H1 (cell line): ENCODE measurements at regions not wholly inside any gene's neighbourhood (a gene's known extent, or its start where the extent isn't known, plus 50 kb on each side); places are given as distances from the start of the nearest gene placed in this dataset.

Experiments used
- CTCF ChIA-PET: fragments of 300-600 bp; sonication (Branson Sonifier 250); formaldehyde crosslinking; loops from one replicate; lab custom pipeline; 2021; ENCODE audit not compliant: partially characterized antibody; lab: Charles Lee
- POLR2A ChIA-PET: fragments of 300-600 bp; sonication (Branson Sonifier 250); formaldehyde crosslinking; loops from one replicate; lab custom pipeline; 2021; ENCODE audit warnings: inconsistent platforms; ENCODE audit not compliant: partially characterized antibody; lab: Charles Lee
- DNase-seq, 2 experiments: peaks; one replicate each; pipeline versions ENCODE4 v3.0.0 to v3.0.0-alpha.2; 2010 to 2022; ENCODE audit warnings: low spot score in 2 of 2, low read depth in 1 of 2, mixed read lengths in 1 of 2
- FAIRE-seq: peaks from 2 replicates; lab custom pipeline; 2011; peaks lifted over from hg19 to GRCh38; lab: Jason Lieb, UNC
- H2AFZ ChIP-seq: 2 replicates; pipeline ENCODE4 v1.8.1; 2012; ENCODE audit warnings: low read length, inconsistent platforms
- H2AK5ac ChIP-seq: 2 replicates; pipeline ENCODE4 v1.6.1; 2013; ENCODE audit warnings: low read depth, low read length
- H2BK120ac ChIP-seq: replicated peaks from 2 replicates; pipeline ENCODE3; 2013; ENCODE audit warnings: low read depth, low read length, inconsistent platforms
- H2BK12ac ChIP-seq: 2 replicates; pipeline ENCODE4 v1.6.1; 2013; ENCODE audit warnings: low read depth, low read length
- H2BK15ac ChIP-seq: 2 replicates; pipeline ENCODE4 v1.6.1; 2013; ENCODE audit warnings: low read length
- H2BK20ac ChIP-seq: 2 replicates; pipeline ENCODE4 v1.6.1; 2013; ENCODE audit warnings: low read length
- H2BK5ac ChIP-seq: 2 replicates; pipeline ENCODE4 v1.6.1; 2013; ENCODE audit warnings: low read depth, low read length
- H3K14ac ChIP-seq: 2 replicates; pipeline ENCODE4 v1.6.1; 2013; ENCODE audit warnings: inconsistent platforms; ENCODE audit not compliant: insufficient read length
- H3K18ac ChIP-seq: 2 replicates; pipeline ENCODE4 v1.6.1; 2013; ENCODE audit warnings: low read length; ENCODE audit errors: extremely low read depth
- H3K23ac ChIP-seq: 2 replicates; pipeline ENCODE4 v1.6.1; 2013; ENCODE audit warnings: inconsistent platforms; ENCODE audit not compliant: insufficient read length
- H3K23me2 ChIP-seq: 2 replicates; pipeline ENCODE4 v1.6.1; 2013; ENCODE audit warnings: low read depth, low read length
- H3K27ac ChIP-seq: 2 replicates; pipeline ENCODE4 v1.6.1; 2011; ENCODE audit warnings: low read depth, low read length, inconsistent platforms
- H3K27me3 ChIP-seq, 4 experiments: replicated peaks in 1 of 4; 1 replicate in 1 of 4; 2 replicates in 3 of 4; pipeline versions ENCODE4 v1.6.1 to v1.8.1; 2011 to 2013; ENCODE audit warnings: low read length in 3 of 4, mild to moderate bottlenecking in 3 of 4, inconsistent platforms in 2 of 4, mixed read lengths in 2 of 4, moderate library complexity in 1 of 4; ENCODE audit not compliant: control insufficient read depth in 3 of 4, insufficient read depth in 3 of 4; ENCODE audit errors: extremely low read depth in 1 of 4
- H3K36me3 ChIP-seq, 4 experiments: 2 replicates each; pipeline versions ENCODE4 v1.6.1 to v1.8.1; 2011 to 2013; ENCODE audit warnings: mild to moderate bottlenecking in 4 of 4, low read length in 3 of 4, moderate library complexity in 2 of 4, control low read depth in 1 of 4, inconsistent platforms in 1 of 4; ENCODE audit not compliant: insufficient read depth in 4 of 4, control insufficient read depth in 2 of 4
- H3K4ac ChIP-seq: replicated peaks from 2 replicates; pipeline ENCODE3; 2013; ENCODE audit warnings: low read length, low read depth, mixed read lengths, inconsistent platforms; ENCODE audit not compliant: insufficient read length
- H3K4me1 ChIP-seq, 4 experiments: replicated peaks in 1 of 4; 1 replicate in 1 of 4; 2 replicates in 3 of 4; pipeline versions ENCODE4 v1.6.1 to v1.8.1; 2011 to 2013; ENCODE audit warnings: low read length in 3 of 4, inconsistent platforms in 2 of 4, mixed read lengths in 1 of 4; ENCODE audit not compliant: insufficient read depth in 4 of 4, control insufficient read depth in 3 of 4
- H3K4me2 ChIP-seq, 2 experiments: 2 replicates each; pipeline versions ENCODE4 v1.6.1 to v1.8.1; 2011 to 2013; ENCODE audit warnings: low read depth in 2 of 2, low read length in 2 of 2, control low read depth in 1 of 2, inconsistent platforms in 1 of 2, mild to moderate bottlenecking in 1 of 2; ENCODE audit not compliant: insufficient read depth in 1 of 2
- H3K4me3 ChIP-seq, 4 experiments: fragments of 200-600, 300-600 bp in 1 of 4; sonication (generic), shearing (Covaris generic), sonication (Bioruptor Twin) in 1 of 4; 2 replicates each; pipeline versions ENCODE4 v1.5.1 to v1.8.1; 2011 to 2016; ENCODE audit warnings: low read length in 4 of 4, low read depth in 3 of 4, control low read depth in 2 of 4, inconsistent platforms in 2 of 4, mild to moderate bottlenecking in 2 of 4, mixed read lengths in 1 of 4, moderate library complexity in 1 of 4; ENCODE audit not compliant: insufficient read depth in 2 of 4; ENCODE audit errors: extremely low read depth in 1 of 4
- H3K56ac ChIP-seq: replicated peaks from 2 replicates; pipeline ENCODE3; 2013; ENCODE audit warnings: low read depth, mild to moderate bottlenecking, mixed read lengths, low read length, inconsistent platforms; ENCODE audit not compliant: insufficient read length
- H3K79me1 ChIP-seq: 2 replicates; pipeline ENCODE4 v1.6.1; 2013; ENCODE audit warnings: low read depth, low read length, control low read depth
- H3K79me2 ChIP-seq, 2 experiments: 2 replicates each; pipeline versions ENCODE4 v1.6.1 to v1.8.1; 2012 to 2013; ENCODE audit warnings: low read length in 2 of 2, mild to moderate bottlenecking in 2 of 2, inconsistent platforms in 1 of 2; ENCODE audit not compliant: insufficient read depth in 2 of 2, control insufficient read depth in 1 of 2
- H3K9ac ChIP-seq, 4 experiments: replicated peaks in 1 of 4; 1 replicate in 1 of 4; 2 replicates in 3 of 4; pipeline versions ENCODE4 v1.6.1 to v1.8.1; 2011 to 2013; ENCODE audit warnings: low read depth in 3 of 4, low read length in 3 of 4, control low read depth in 2 of 4, mild to moderate bottlenecking in 2 of 4, moderate library complexity in 2 of 4, inconsistent platforms in 1 of 4; ENCODE audit errors: extremely low read depth in 1 of 4
- H3K9me3 ChIP-seq, 2 experiments: 2 replicates each; pipeline versions ENCODE4 v1.6.1 to v1.8.1; 2012 to 2013; ENCODE audit warnings: mild to moderate bottlenecking in 2 of 2, moderate library complexity in 2 of 2, control low read depth in 1 of 2, inconsistent platforms in 1 of 2, low read depth in 1 of 2, low read length in 1 of 2, mixed read lengths in 1 of 2; ENCODE audit not compliant: insufficient read depth in 2 of 2
- H4K20me1 ChIP-seq, 2 experiments: replicated peaks in 1 of 2; 2 replicates each; pipeline versions ENCODE3 to v1.8.1; 2011 to 2013; ENCODE audit warnings: inconsistent platforms in 2 of 2, low read length in 2 of 2, mild to moderate bottlenecking in 1 of 2; ENCODE audit not compliant: insufficient read depth in 2 of 2, control insufficient read depth in 1 of 2
- H4K5ac ChIP-seq: 2 replicates; pipeline ENCODE4 v1.6.1; 2013; ENCODE audit warnings: low read length, low read depth, mixed read lengths, inconsistent platforms; ENCODE audit not compliant: insufficient read length
- H4K8ac ChIP-seq: 2 replicates; pipeline ENCODE4 v1.8.0; 2013; ENCODE audit warnings: mild to moderate bottlenecking, moderate library complexity, low read length, inconsistent platforms; ENCODE audit not compliant: insufficient read depth; ENCODE audit errors: extremely low read depth
- H4K91ac ChIP-seq: replicated peaks from 2 replicates; pipeline ENCODE3; 2013; ENCODE audit warnings: low read length, mixed read lengths, inconsistent platforms; ENCODE audit not compliant: insufficient read length
- CREB1 ChIP-seq: IDR thresholded peaks from 2 replicates; pipeline ENCODE4 v1.6.1; 2012; ENCODE audit warnings: inconsistent platforms
- KDM4A ChIP-seq: IDR thresholded peaks from one replicate; pipeline ENCODE4 v1.7.1; 2012; ENCODE audit warnings: low read depth, mild to moderate bottlenecking, moderate library complexity, low read length, inconsistent platforms; ENCODE audit not compliant: severe bottlenecking
- WGBS, 2 experiments: shearing (Covaris generic) in 1 of 2; methylation state at CpG; one replicate each; pipeline versions ENCODE4 v1.1.6 to v1.1.7; 2013 to 2015; ENCODE audit warnings: low lambda C conversion rate in 2 of 2, mixed read lengths in 2 of 2, inconsistent platforms in 1 of 2, low coverage in 1 of 2, missing lambda C conversion rate in 1 of 2; ENCODE audit not compliant: insufficient replicate concordance in 2 of 2, insufficient coverage in 1 of 2, insufficient read length in 1 of 2; ENCODE audit errors: extremely low coverage in 1 of 2, missing lambda C conversion rate in 1 of 2; 5-methylcytosine and 5-hydroxymethylcytosine counted together

GRCh38 chr3:110754212-110754916, 317.3 kb upstream of the NECTIN3 start:
- no peak overlapping the region for H3K27ac ChIP-seq
- H3K4me3 ChIP-seq: no peak overlapping the region
- POLR2A ChIA-PET: interaction anchor here (0.7 kb wide), 1 partner anchor 22 kb away, joined by 3 read pairs; no protein-coding TSS in a partner anchor
- H2BK15ac ChIP-seq: no peak overlapping the region
- no peak for FAIRE-seq
- CTCF ChIA-PET: interaction anchor here (0.6 to 1.0 kb wide), 2 partner anchors 146 to 458 kb away, joined by 3 to 4 read pairs; no protein-coding TSS in a partner anchor
- peaks cover 3 to 18% (median 10%) of the 10 kb centered on the region in 4 experiments; a peak in 3 of 7 replicates for H3K4me1 ChIP-seq
- H2AFZ ChIP-seq: no peak overlapping the region
- no peak for DNase-seq
- H3K27me3 ChIP-seq: no peaks in the 10 kb centered on the region
- no peak overlapping the region for H3K4me2 ChIP-seq
- no peaks in the 10 kb centered on the region for H3K79me2 ChIP-seq
- H3K9ac ChIP-seq: no peak overlapping the region
- H3K79me1 ChIP-seq: no peaks in the 10 kb centered on the region
- H4K91ac ChIP-seq: no peak overlapping the region
- TF ChIP-seq KDM4A (no peak), CREB1 (no peak)
- no peak overlapping the region for H2BK20ac ChIP-seq
- H4K5ac ChIP-seq: no peak overlapping the region
- no peaks in the 10 kb centered on the region for H4K20me1 ChIP-seq
- no peaks in the 10 kb centered on the region for H3K23me2 ChIP-seq
- no peak overlapping the region for H4K8ac ChIP-seq
- no peaks in the 10 kb centered on the region; a peak in 1 of 8 replicates for H3K36me3 ChIP-seq
- 79% methylated on average over 2 of the region's 3 CpGs; no CpG with 5 or more reads in 1 of the 2 experiments for WGBS, 2 experiments
- H3K18ac ChIP-seq: no peak overlapping the region; the same call in 1 of the 2 replicates
- H3K4ac ChIP-seq: no peak overlapping the region
- no peak overlapping the region for H2BK12ac ChIP-seq
- H3K23ac ChIP-seq: no peak overlapping the region
- H2AK5ac ChIP-seq: no peak overlapping the region
- no peak overlapping the region for H3K14ac ChIP-seq
- H2BK5ac ChIP-seq: no peak overlapping the region
- H2BK120ac ChIP-seq: no peak overlapping the region
- no peak overlapping the region for H3K56ac ChIP-seq
- no peaks in the 10 kb centered on the region; a peak in 1 of 4 replicates for H3K9me3 ChIP-seq
